ENCODE measurements at regions not wholly inside any gene's neighbourhood (a gene's known extent, or its start where the extent isn't known, plus 50 kb on each side); places are given as distances from the start of the nearest gene placed in this dataset.

DNA sequence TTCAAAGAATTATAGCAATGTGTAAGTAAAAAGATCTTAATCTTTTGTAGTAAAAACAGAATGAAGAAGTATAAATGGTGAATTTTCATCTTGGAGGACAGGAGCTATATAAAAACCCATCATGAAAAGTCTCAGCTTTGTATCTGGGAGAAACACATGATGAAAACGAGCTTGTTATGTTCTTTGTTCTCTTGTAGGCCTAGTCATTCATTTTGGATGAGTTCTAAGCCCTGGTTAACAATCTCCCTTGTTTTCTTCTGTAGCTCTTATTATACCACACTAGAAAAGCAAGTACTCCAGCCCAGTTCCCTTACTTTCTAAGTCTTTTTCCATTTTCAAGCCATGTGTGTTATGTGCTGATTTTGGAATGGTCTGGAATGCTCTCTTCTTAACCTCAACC, 463.5 kb upstream of the RGS6 start:
- TF ChIP-seq, protein P1, sequence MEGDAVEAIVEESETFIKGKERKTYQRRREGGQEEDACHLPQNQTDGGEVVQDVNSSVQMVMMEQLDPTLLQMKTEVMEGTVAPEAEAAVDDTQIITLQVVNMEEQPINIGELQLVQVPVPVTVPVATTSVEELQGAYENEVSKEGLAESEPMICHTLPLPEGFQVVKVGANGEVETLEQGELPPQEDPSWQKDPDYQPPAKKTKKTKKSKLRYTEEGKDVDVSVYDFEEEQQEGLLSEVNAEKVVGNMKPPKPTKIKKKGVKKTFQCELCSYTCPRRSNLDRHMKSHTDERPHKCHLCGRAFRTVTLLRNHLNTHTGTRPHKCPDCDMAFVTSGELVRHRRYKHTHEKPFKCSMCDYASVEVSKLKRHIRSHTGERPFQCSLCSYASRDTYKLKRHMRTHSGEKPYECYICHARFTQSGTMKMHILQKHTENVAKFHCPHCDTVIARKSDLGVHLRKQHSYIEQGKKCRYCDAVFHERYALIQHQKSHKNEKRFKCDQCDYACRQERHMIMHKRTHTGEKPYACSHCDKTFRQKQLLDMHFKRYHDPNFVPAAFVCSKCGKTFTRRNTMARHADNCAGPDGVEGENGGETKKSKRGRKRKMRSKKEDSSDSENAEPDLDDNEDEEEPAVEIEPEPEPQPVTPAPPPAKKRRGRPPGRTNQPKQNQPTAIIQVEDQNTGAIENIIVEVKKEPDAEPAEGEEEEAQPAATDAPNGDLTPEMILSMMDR (IDR thresholded peaks at IDR 0.05), result no peak
- no peak for TF ChIP-seq POLR2A (IDR thresholded peaks at IDR 0.05)
- TF ChIP-seq POLR2AphosphoS5 (IDR thresholded peaks at IDR 0.05), result no peak
- no peak for TF ChIP-seq EP300 (IDR thresholded peaks at IDR 0.05)
